CMK (cell line): ENCODE measurements at regions not wholly inside any gene's neighbourhood (a gene's known extent, or its start where the extent isn't known, plus 50 kb on each side); places are given as distances from the start of the nearest gene placed in this dataset.
"Not testable (repeated sequence)": the region's sequence is repeated elsewhere in the genome, so short reads cannot be mapped to it uniquely, and the experiment has no call there.

Source experiments
- DNase-seq: peaks from one replicate; pipeline ENCODE4 v3.0.0-alpha.2; 2010; ENCODE audit warnings: low read depth

GRCh38 chr1:172918478-172918877, 132.3 kb downstream of the TNFSF18 start:
- no peak for DNase-seq

DNA sequence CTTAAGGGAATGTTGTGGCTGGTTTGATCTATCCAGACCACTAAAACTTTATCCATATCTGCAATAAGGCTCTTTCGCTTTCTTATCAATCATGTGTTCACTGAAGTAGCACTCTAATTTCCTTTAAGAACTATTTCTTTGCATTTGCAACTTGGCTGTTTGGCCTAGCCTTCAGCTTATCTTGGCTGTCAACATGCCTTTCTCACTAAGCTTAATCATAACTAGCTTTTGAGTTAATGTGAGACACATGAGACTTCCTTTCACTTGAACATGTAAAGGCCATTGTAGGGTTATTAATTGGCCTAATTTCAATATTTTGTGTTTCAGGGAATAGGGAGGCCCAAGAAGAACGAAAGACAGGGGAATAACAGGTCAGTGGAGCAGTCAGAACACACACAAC, 124.7 kb downstream of the TNFSF18 start:
- peak; percentile 24 for DNase-seq

DNA sequence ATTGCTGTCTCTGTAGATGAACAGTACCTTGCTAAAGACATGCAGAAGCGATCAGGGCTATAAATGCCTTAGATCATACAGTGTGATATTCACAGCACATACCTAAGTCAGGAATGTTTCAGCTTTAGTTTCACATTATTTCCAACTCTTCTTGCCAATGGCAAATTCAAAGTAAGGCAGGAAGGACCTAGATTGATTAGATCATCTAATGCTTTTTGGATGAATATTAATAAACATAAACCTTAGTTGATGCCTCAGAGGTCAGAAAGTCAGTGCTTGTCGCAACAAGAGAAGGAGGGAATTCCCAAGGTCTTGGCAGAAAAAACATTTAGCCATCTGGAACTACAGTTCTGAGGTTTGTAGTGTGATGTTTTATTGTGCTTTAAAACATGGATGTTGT, 122.3 kb downstream of the TNFSF18 start:
- no peak for DNase-seq

DNA sequence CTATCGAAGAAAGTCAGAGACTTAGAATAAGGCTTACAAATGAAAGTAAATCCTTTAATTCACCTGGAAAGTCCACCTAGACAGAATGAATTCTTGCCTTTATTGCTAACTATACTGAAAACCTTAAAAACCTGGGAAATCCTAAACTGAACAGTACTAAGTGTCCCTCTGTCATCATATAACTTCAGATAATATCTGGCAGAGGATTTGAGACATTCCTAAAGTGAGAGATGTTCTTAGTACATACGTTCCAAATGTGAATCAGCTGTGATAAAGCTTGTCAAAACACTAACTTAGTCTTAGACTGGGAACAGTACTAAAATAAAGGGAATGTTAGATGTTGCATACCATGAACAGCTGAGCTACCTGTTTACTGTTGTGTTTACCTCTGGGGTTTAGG, 121.7 kb downstream of the TNFSF18 start:
- DNase-seq = no peak

DNA sequence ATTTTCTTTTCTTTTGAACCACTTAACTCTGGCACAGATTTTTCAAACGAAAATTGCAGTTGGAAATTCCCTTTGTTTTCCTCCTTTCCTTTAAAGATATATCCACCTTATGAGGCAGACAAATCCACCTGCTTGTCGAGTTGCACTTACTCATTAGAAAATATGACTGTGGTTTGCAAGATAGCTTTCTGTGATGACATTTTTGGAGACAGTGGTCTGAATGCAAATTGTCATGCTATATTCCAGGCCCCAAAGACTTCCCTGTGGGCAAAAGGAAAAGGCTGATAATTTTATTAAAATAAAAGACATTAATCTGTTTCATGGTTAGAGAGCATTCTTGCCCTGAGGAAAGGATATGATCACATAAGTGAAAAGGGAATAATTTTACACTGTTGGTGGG, 120.6 kb downstream of the TNFSF18 start:
- no peak for DNase-seq

DNA sequence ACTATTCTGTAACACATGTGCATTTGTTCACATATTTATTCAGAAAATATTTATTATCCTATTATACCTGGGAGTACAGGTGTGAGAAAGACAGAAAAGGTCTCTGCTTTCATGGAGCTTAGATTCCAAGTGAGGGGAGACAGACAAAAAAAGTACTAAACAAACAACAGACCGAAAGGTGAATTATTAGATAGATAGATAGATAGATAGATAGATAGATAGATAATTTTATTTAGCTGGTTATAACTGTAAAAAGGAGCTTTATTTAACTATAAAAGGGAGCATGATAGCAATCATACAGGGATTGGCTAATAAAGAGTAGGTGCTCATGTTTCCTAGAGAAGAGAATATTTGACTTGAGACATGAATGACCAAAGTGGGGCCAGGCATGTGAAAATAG, 119.4 kb downstream of the TNFSF18 start:
- DNase-seq = no peak

DNA sequence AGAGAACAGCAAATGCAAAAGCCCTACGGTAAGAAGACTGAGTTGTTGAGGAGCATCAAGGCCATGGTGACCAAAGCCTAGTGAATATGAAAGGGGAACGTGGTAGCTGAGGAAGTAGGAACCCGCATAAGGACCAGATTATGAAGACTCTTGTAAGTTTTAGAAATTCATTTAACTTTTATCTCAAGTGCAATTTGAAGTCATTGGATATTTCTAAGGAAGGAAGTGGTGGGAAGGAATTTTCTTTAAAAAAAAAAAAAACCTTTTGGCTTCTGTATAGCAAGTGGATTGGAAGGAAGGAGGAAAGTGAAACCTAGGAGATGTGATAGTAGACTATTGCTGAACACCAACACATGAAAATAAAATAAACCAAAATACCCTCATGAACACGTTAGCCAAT, 119.0 kb downstream of the TNFSF18 start:
- no peak for DNase-seq

GRCh38 chr1:172932981-172933380, 117.8 kb downstream of the TNFSF18 start:
- DNase-seq = no peak

GRCh38 chr1:172934417-172934762, 116.4 kb downstream of the TNFSF18 start:
- DNase-seq = no peak

DNA sequence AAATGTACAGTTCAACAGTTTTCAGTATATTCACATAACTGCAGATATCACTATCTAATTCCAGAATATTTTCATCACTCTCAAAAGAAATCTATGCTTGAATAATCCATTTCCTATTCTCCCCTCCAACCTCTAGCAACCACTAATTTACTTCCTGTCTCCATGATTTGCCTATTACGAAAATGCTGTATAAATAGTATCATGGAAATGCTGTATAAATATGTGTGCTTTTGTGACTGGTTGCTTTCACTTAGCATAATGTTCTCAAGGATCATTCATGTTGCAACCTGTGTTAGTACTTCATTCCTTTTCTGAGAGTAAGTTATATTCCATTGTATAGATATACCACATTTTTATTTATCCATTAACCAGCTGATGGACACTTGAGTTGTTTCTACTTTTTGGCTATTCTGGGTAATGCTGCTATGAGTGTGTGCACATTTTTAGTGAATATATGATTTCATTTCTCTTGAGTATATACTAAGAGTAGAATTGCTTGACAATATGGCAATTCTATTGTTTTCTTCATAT, 115.6 kb downstream of the TNFSF18 start:
- DNase-seq = no peak

DNA sequence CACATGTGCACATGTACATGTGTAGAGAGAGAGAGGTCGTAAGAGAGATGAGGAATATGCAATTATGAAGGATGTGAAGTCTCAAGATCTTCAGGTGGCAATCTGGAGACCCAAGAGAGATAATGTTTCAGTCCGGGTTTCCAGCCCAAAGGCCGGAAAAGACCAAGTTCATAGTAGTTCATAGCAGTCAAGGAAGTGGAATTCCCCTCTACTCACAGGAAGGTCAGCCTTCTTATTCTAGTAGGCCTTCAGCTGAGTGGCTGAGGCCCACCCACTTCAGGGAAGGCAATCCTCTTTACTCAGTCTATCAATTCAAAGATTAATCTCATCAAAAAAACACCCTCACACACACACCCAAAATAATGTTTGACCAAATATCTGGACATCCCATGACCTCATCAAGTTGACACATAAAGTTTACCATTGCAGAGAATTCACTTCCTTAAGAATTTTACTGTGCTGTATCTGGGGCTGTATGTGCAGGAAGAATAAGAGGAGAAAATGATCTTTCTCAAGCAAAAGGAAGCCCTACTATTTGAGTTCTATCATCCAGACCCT, 114.6 kb downstream of the TNFSF18 start:
- DNase-seq = no peak

GRCh38 chr1:172938681-172939080, 112.1 kb downstream of the TNFSF18 start:
- DNase-seq = no peak

DNA sequence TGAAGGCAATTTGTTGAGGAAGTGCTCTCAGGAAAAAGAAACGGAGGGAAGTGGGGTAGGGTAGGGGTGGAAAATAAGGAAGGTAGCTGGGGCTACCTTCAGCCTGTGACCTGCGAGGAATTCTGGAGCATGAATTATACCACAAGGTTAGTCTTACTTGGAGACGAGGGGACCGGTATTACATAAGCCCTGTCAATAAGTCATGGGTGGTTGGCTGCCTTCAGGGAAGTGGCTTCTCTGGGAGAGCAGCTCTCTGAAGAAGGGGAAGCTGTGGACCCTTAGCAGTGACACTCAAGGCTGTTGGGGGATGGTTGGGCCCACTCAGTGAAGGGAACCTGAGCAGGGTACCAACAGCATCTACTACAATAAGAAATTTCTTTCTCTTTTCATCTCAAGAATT, 111.3 kb downstream of the TNFSF18 start:
- no peak for DNase-seq

DNA sequence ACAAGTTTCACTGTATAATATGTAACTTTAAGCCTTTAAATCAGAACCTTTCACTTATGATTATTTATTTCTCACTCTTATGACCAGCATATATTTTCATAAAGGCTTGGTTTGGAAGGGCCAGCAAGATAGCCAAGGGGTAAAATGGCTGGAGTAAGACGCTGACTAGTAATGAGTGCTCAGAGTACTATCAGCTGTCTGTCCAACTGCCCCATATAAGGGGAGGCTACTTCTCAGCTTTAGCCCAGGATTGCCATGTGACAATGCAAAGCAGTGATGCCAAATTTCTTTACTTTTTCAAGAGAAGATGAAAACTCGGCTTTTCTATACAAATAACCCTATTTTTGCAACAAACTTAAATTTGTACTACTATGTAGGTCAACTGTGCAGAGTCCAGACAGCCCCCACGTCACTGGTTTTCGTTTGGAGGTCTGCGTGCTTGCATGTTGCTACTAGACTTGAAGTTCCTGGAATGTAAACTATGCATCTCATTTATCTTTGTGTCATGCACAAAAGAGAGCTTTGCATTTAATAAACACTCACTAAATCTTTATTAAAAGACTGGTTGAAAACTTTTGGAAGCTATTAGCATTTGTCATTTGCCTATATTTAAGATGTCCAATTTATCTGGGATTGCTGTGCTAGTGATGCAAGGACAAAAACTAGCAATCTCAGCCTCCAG, 110.4 kb downstream of the TNFSF18 start:
- no peak for DNase-seq

- no peak for DNase-seq
These were observed 109.3 kb downstream of the TNFSF18 start for GRCh38 chr1:172941471-172941870.

DNA sequence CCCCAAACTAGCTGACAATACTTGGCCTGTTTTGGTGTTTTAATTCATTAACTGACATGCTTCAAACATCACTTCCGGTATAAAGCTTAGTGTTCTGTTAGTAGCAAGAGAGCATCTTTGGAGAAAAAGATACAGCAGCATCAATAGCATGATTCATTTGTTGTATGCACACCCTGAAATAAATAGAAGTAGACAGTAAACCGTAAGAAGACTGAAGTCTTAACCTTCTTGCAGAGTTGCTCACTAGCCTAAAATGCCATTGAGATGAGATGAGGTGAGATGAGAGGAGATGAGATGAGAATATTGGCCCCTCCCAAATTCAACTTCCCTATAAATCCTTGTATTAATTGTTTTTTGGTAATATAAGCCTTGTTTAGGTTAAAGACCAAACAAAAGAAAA, 108.8 kb downstream of the TNFSF18 start:
- DNase-seq = no peak

DNA sequence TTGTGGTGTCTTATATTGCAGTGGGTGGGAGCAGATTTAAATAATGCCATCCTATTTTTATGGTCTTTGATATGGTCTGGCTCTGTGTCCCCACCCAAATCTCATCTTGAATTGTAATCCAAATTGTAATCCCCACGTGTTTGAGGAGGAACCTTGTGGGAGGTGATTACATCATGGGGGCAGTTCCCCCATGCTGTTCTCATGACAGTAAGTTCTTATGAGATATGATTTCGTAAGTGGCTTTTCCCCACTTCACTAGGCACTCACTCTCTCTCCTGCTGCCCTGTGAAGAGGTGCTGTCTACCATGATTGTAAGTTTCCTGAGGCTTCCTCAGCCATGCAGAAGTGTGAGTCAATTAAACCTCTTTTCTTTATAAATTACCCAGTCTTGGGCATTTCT, 107.6 kb downstream of the TNFSF18 start:
- DNase-seq = not testable (repeated sequence)

GRCh38 chr1:172944931-172945330, 105.8 kb downstream of the TNFSF18 start:
- DNase-seq = no peak

DNA sequence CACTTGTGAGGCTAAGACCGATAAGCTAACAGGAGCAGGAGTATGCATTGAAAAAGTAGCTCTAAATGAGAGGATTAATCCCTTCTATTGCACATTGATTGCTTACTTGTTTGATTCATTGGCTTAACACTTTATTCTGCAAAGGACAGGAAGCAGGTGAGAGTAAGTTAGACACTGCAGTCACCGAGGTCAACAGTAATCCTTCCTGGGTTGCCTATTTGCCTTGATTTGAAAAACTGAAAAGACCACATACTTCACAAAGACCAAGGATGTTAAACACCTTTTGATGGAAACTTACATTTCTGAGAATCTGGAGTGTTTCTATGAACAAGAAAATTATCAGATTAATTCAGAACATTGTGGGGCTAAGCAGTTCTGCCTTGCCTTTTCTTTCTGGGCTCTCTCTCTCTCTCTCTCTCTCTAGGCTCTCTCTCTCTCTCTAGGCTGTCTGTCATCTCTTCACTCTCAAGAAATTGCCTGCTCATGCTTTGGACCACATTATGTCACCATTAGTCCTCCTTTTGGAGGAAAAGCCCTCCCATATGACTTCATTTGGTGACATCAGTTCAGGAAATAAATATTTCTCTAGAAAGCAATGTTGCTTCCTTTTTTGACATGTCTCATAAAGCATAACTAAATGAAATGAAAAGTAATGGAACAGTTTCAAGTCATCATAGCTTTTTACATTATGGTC, 103.8 kb downstream of the TNFSF18 start:
- no peak for DNase-seq

DNA sequence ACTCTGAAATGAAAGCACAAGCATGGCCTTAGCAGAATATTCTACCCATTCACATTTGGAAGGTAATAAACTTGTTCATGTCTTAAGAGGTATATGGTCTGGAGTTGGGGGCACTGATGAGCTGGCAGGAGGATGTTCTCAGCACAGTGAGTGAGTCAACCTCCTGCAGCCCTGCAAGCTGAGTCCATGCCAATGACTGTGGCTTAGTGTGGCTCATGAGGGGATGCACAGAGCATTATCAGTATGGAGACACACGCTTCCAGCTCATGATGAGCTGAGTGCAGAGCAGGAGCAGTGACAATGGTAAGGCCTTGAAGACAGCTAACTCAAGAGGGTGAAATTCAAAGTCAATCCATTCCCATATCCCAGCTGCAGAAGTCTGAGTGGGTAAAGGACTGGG, 102.3 kb downstream of the TNFSF18 start:
- no peak for DNase-seq

DNA sequence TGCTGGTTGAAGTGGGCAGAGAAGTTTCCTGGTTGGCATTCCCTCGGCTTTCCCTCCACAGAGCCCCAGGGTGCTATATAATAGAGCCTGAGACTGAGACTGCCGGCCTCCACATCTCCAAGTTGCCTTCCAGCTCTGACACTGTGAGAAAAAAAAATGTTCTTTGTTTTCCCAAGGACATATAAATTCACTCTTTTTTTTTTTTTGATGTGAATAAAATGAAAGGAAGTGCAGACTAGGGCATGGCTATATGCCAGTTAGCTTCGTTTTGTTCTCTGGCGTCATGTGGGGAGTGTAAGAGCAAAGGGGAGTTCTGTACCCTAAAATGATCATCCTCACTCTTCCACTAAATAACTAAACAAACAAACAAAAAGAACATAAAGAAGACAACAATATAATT, 101.6 kb downstream of the TNFSF18 start:
- DNase-seq = no peak

GRCh38 chr1:172950528-172950927, 100.2 kb downstream of the TNFSF18 start:
- DNase-seq = no peak

- no peak for DNase-seq
These were observed 98.9 kb downstream of the TNFSF18 start for GRCh38 chr1:172951730-172952365.
